ENCODE measurements at regions not wholly inside any gene's neighbourhood (a gene's known extent, or its start where the extent isn't known, plus 50 kb on each side); places are given as distances from the start of the nearest gene placed in this dataset.
"Not testable (repeated sequence)": the region's sequence is repeated elsewhere in the genome, so short reads cannot be mapped to it uniquely, and the experiment has no call there.

DNA sequence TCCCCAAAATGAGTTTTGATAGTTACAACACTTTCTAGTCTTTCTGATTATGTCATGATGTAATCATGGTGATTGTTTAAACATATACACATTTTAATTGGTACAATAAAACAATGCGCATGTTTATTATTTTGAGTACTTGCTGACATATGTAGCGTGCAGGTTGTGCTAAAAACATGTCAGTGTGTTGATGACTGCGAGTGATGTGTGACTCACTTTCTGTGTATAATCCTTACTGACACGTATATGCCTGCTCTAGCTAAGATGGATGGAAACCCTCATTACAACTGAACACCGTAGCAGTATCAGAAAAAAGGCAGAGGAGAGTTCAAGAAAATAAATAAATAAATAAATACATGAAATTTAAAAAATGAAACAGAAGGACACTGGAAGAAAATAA is 1552.4 kb upstream of the FLRT2 start:
- no peak overlapping the region for H3K4me3 ChIP-seq
- no peaks in the 10 kb centered on the region for H3K36me3 ChIP-seq
- H3K27me3 ChIP-seq, result no peaks in the 10 kb centered on the region
- no peak overlapping the region for H3K27ac ChIP-seq
- no peak for TF ChIP-seq POLR2A (IDR thresholded peaks at IDR 0.05)
- TF ChIP-seq, protein P1, sequence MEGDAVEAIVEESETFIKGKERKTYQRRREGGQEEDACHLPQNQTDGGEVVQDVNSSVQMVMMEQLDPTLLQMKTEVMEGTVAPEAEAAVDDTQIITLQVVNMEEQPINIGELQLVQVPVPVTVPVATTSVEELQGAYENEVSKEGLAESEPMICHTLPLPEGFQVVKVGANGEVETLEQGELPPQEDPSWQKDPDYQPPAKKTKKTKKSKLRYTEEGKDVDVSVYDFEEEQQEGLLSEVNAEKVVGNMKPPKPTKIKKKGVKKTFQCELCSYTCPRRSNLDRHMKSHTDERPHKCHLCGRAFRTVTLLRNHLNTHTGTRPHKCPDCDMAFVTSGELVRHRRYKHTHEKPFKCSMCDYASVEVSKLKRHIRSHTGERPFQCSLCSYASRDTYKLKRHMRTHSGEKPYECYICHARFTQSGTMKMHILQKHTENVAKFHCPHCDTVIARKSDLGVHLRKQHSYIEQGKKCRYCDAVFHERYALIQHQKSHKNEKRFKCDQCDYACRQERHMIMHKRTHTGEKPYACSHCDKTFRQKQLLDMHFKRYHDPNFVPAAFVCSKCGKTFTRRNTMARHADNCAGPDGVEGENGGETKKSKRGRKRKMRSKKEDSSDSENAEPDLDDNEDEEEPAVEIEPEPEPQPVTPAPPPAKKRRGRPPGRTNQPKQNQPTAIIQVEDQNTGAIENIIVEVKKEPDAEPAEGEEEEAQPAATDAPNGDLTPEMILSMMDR (IDR thresholded peaks at IDR 0.05), result no peak
- TF ChIP-seq POLR2AphosphoS5 (IDR thresholded peaks at IDR 0.05), result no peak
- TF ChIP-seq EP300 (IDR thresholded peaks at IDR 0.05), result no peak
- H3K4me1 ChIP-seq, result peaks cover 0 to 36% (median 30%) of the 10 kb centered on the region in 4 donors
- WGBS, 2 donors, result 80 to 92% methylated on average over 5 of the region's 5 CpGs
- DNase-seq, result no peak
- intact Hi-C loops (cut with DNase I), result no loop called here
- no peaks in the 10 kb centered on the region for H3K9me3 ChIP-seq

DNA sequence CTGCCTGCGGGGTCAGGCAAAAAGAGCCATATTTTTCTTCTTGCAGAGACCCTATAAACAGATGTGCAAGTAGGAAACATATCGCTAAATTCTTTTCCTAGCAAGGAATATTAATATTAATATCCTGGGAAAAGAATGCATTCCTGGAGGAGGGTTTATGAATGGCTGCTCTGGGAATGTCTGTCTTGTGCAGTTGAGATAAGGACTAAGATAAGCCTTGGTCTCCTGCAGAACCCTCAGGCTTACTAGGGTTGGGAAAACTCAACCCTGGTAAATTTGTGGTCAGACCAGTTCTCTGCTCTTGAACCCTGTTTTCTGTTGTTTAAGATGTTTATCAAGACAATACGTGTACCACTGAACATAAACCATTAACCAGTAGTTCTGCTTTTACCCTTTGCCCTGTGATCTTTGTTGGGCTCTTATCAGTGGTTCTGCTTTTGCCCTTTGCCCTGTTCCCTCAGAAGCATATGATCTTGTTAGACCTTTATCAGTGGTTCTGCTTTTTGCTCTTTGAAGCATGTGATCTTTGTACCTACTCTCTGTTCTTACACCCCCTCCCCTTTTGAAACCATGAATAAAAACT is 1548.2 kb upstream of the FLRT2 start:
- not testable (repeated sequence) for DNase-seq, H3K4me1 ChIP-seq
- 75 to 78% methylated on average over 3 of the region's 3 CpGs for WGBS, 2 donors

DNA sequence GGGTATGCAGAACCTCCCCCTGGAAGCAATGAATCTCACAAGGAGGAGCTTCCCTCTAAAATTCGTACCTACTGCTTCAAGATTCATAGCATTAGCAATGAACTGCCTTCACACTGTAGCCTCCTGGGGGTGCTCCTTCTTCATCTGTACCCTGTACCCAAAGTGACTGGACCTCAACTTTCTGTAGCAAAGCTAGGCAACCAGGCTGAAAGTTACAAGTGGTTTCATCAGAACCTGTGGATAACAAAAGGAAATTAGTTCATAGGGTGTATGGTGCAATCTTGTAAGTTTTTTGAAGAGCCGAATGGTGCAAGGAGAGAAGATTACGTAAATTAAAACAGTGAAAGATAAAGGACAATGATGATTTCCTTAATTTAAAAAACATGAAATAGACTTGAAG is 1541.7 kb upstream of the FLRT2 start:
- Histone ChIP-seq H3K36me3 (no peaks in the 10 kb centered on the region), H3K9me3 (no peaks in the 10 kb centered on the region), H3K4me1 (no peaks in the 10 kb centered on the region), H3K27me3 (no peaks in the 10 kb centered on the region), H3K4me3 (no peak overlapping the region), H3K27ac (no peak overlapping the region)
- no peak for DNase-seq
- 76 to 85% methylated on average over 3 of the region's 3 CpGs for WGBS, 2 donors
- intact Hi-C loops (cut with DNase I), result no loop called here
- no peak for TF ChIP-seq EP300 (IDR thresholded peaks at IDR 0.05)

More for the DNA sequence above, 1548.2 kb upstream of the FLRT2 start:
- H3K27me3 ChIP-seq; H3K4me3 ChIP-seq; H3K36me3 ChIP-seq; H3K27ac ChIP-seq; H3K9me3 ChIP-seq; intact Hi-C loops (cut with DNase I): not testable (repeated sequence)

DNA sequence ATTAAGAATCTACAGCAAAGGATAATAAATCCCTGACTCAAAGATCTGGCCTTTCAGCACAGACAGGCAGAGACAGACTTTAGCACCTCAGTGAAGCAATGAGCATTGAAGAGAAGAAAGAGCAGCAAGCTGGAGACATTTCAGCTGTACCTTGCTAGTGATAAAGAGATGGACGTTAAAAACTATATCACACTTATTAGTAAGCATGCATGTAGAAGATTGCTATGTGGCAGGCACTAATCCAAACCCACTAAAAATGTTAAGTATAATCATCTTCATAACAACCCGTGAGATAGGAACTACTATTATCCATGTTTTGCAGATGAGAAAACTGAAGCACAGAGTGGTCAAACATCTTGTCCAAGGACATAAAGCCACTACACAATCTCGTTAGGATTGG is 1538.3 kb upstream of the FLRT2 start:
- Histone ChIP-seq H3K4me3 (no peak overlapping the region), H3K27ac (no peak overlapping the region), H3K36me3 (no peaks in the 10 kb centered on the region), H3K4me1 (no peaks in the 10 kb centered on the region), H3K27me3 (no peaks in the 10 kb centered on the region), H3K9me3 (no peaks in the 10 kb centered on the region)
- WGBS, 2 donors, result 61 to 83% methylated on average over 3 of the region's 3 CpGs
- TF ChIP-seq, protein P1 (IDR thresholded peaks at IDR 0.05), result no peak
- TF ChIP-seq POLR2A (IDR thresholded peaks at IDR 0.05), result no peak
- no peak for TF ChIP-seq EP300 (IDR thresholded peaks at IDR 0.05)
- TF ChIP-seq POLR2AphosphoS5 (IDR thresholded peaks at IDR 0.05), result no peak
- intact Hi-C loops (cut with DNase I), result no loop called here
- no peak for DNase-seq

DNA sequence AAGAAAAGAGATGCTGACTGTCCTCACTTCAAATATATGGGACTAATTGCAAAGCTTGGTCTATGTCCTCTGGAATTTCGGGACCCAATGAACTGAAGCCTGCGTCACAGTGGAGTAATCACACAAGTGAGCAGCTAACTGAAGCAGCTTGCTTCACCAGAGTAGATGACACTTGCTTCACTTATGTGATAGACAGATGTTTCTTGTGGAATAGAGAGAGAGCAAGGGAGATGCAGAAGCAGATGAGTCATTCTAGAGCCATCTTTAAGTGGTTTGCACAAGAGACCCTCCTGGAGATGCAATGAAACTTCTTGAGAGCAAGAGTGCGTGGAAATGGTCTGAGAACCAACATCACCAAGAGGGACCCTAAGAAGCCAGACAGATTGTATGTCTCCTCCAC is 1537.1 kb upstream of the FLRT2 start:
- Histone ChIP-seq H3K36me3 (no peaks in the 10 kb centered on the region), H3K27me3 (no peaks in the 10 kb centered on the region), H3K4me1 (no peaks in the 10 kb centered on the region), H3K9me3 (no peaks in the 10 kb centered on the region), H3K27ac (no peak overlapping the region), H3K4me3 (no peak overlapping the region)
- WGBS, 2 donors, result 86 to 89% methylated on average over 3 of the region's 3 CpGs
- intact Hi-C loops (cut with DNase I), result no loop called here
- TF ChIP-seq EP300 (IDR thresholded peaks at IDR 0.05) (no peak), POLR2A (IDR thresholded peaks at IDR 0.05) (no peak), POLR2AphosphoS5 (IDR thresholded peaks at IDR 0.05) (no peak)
- TF ChIP-seq, protein P1 (IDR thresholded peaks at IDR 0.05), result no peak
- DNase-seq, result no peak

DNA sequence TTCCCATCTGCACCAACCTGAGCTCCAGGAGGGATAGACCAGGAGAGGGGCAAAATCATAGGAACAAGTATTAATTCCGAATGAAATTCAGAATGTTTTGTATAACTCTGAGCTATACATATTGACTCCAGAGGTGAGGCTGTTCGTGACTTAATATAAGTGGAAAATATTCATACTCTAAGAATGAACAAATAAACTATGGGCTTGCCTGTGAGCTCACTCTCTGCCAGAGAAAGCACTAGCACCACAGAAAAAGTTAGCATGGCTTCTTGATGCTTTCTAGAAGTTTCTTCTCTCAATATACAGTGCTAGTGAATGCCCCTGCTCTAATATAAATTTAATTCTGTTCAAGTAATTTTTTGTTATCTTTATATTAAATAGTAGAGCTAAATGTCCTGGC is 1536.4 kb upstream of the FLRT2 start:
- no peak overlapping the region for H3K27ac ChIP-seq
- TF ChIP-seq POLR2AphosphoS5 (IDR thresholded peaks at IDR 0.05), result no peak
- TF ChIP-seq, protein P1 (IDR thresholded peaks at IDR 0.05), result no peak
- TF ChIP-seq EP300 (IDR thresholded peaks at IDR 0.05), result no peak
- no peak for TF ChIP-seq POLR2A (IDR thresholded peaks at IDR 0.05)
- no peak for DNase-seq
- H3K4me3 ChIP-seq, result no peak overlapping the region
- WGBS, 2 donors, result 62 to 79% methylated on average over 2 of the region's 2 CpGs
- no peaks in the 10 kb centered on the region for H3K27me3 ChIP-seq
- H3K36me3 ChIP-seq, result no peaks in the 10 kb centered on the region
- no peaks in the 10 kb centered on the region for H3K9me3 ChIP-seq
- H3K4me1 ChIP-seq, result no peaks in the 10 kb centered on the region
- intact Hi-C loops (cut with DNase I), result no loop called here

Data from sigmoid colon (tissue), 6 donors.